Large intestine (tissue), 3 donors: ENCODE measurements at regions not wholly inside any gene's neighbourhood (a gene's known extent, or its start where the extent isn't known, plus 50 kb on each side); places are given as distances from the start of the nearest gene placed in this dataset.
"Not testable (repeated sequence)": the region's sequence is repeated elsewhere in the genome, so short reads cannot be mapped to it uniquely, and the experiment has no call there.

Source experiments
- DNase-seq, 2 donors: peaks; one replicate each; pipeline versions ENCODE4 v3.0.0 to v3.0.0-alpha.2; 2013
- H3K27ac ChIP-seq: one replicate; pipeline ENCODE4 v1.5.1; 2013; ENCODE audit warnings: low read length
- H3K27me3 ChIP-seq: 2 replicates; pipeline ENCODE4 v1.6.1; 2013; ENCODE audit warnings: low read length; ENCODE audit not compliant: control insufficient read depth, insufficient read depth
- H3K36me3 ChIP-seq: 2 replicates; pipeline ENCODE4 v1.6.1; 2013; ENCODE audit warnings: low read length; ENCODE audit not compliant: control insufficient read depth, insufficient read depth
- H3K4me1 ChIP-seq: one replicate; pipeline ENCODE4 v1.6.1; 2013; ENCODE audit warnings: low read length; ENCODE audit not compliant: control insufficient read depth, insufficient read depth
- H3K4me3 ChIP-seq: one replicate; pipeline ENCODE4 v1.5.1; 2013; ENCODE audit warnings: low read length
- H3K9me3 ChIP-seq: one replicate; pipeline ENCODE4 v1.6.1; 2013; ENCODE audit warnings: mild to moderate bottlenecking, low read depth, low read length, moderate library complexity; ENCODE audit not compliant: control insufficient read depth
- WGBS: methylation state at CpG from one replicate; pipeline ENCODE4 v1.1.5; 2013; ENCODE audit warnings: low lambda C conversion rate; ENCODE audit not compliant: insufficient coverage; 5-methylcytosine and 5-hydroxymethylcytosine counted together

- H3K27ac ChIP-seq, H3K9me3 ChIP-seq, H3K27me3 ChIP-seq, H3K4me3 ChIP-seq, H3K4me1 ChIP-seq, DNase-seq: not testable (repeated sequence)
- WGBS: 67% methylated on average over 1 of the region's 5 CpGs
- peaks cover 43% of the 10 kb centered on the region for H3K36me3 ChIP-seq
These were observed 62.6 kb upstream of the BDH1 start for GRCh38 chr3:197618408-197618807.

DNA sequence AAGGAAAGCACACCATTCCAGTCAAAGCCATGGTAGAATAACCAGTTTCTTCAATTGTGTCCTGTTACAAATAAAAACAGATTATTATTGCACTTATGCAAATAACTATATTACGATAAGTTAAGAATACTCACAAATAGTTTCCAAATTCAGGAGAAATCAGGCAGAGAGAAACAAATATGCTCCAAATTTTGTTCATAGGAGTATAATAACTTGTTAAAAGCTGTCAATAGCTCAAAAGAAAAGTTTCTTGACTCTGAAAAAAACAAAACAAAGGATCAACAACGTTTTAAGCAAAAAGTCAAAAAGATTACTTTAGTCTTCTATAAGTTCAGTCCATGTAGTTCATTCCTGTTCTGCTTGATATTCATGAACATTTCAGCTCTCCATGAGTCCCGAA is 59.7 kb upstream of the BDH1 start:
- 92% methylated on average over 3 of the region's 3 CpGs for WGBS
- H3K36me3 ChIP-seq: peaks cover 54% of the 10 kb centered on the region
- DNase-seq: no peak

GRCh38 chr3:197614134-197614533 is 58.4 kb upstream of the BDH1 start:
- H3K27me3 ChIP-seq, DNase-seq, H3K27ac ChIP-seq, H3K4me1 ChIP-seq, H3K9me3 ChIP-seq, H3K4me3 ChIP-seq: not testable (repeated sequence)
- 93% methylated on average over 2 of the region's 3 CpGs for WGBS
- H3K36me3 ChIP-seq: peaks cover 48% of the 10 kb centered on the region

More for the DNA sequence above, 59.7 kb upstream of the BDH1 start:
- Histone ChIP-seq H3K4me3 (no peak overlapping the region), H3K4me1 (no peaks in the 10 kb centered on the region), H3K9me3 (peaks cover 4% of the 10 kb centered on the region), H3K27ac (no peak overlapping the region), H3K27me3 (no peaks in the 10 kb centered on the region)

- H3K27me3 ChIP-seq: no peaks in the 10 kb centered on the region
- peaks cover 55% of the 10 kb centered on the region for H3K36me3 ChIP-seq
- H3K9me3 ChIP-seq: peaks cover 4% of the 10 kb centered on the region
- no peak overlapping the region for H3K4me3 ChIP-seq
- no peaks in the 10 kb centered on the region for H3K4me1 ChIP-seq
- no peak overlapping the region for H3K27ac ChIP-seq
- DNase-seq: no peak
- no CpG with 5 or more reads among the region's 6 CpGs for WGBS
These were observed 57.4 kb upstream of the BDH1 start for GRCh38 chr3:197613199-197613598.

GRCh38 chr3:197611255-197611654 is 55.5 kb upstream of the BDH1 start:
- peaks cover 68% of the 10 kb centered on the region for H3K36me3 ChIP-seq

DNA sequence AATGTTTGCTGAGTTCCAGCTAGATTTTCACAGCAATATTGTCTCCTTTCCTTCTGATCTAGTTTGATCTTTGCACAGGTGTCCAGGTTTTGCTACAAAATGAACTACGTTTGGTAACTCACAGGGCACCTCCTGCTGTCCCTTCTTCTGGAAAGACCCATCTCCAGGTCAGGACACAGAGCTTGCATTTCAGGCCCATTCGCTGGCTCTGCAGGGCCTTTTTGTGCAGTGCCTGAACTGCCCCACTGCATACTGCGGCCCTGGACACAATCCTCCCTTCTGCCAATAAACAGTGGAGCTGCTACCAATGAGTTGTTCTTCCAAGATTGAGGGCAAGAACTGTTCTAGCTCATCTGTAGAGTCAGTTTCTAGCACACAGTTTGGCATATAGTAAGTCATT is 50.7 kb upstream of the BDH1 start:
- Histone ChIP-seq H3K36me3 (peaks cover 40% of the 10 kb centered on the region), H3K9me3 (peaks cover 6% of the 10 kb centered on the region), H3K4me1 (no peaks in the 10 kb centered on the region), H3K27ac (no peak overlapping the region), H3K4me3 (no peak overlapping the region), H3K27me3 (no peaks in the 10 kb centered on the region)
- no peak for DNase-seq
- no CpG with 5 or more reads among the region's 3 CpGs for WGBS

More at GRCh38 chr3:197611255-197611654, 55.5 kb upstream of the BDH1 start:
- no peak overlapping the region for H3K4me3 ChIP-seq
- no peak for DNase-seq
- WGBS: no CpG with 5 or more reads among the region's 2 CpGs
- no peaks in the 10 kb centered on the region for H3K4me1 ChIP-seq
- no peak overlapping the region for H3K27ac ChIP-seq
- H3K9me3 ChIP-seq: peaks cover 4% of the 10 kb centered on the region
- no peaks in the 10 kb centered on the region for H3K27me3 ChIP-seq
